ENCODE measurements at regions not wholly inside any gene's neighbourhood (a gene's known extent, or its start where the extent isn't known, plus 50 kb on each side); places are given as distances from the start of the nearest gene placed in this dataset.

DNA sequence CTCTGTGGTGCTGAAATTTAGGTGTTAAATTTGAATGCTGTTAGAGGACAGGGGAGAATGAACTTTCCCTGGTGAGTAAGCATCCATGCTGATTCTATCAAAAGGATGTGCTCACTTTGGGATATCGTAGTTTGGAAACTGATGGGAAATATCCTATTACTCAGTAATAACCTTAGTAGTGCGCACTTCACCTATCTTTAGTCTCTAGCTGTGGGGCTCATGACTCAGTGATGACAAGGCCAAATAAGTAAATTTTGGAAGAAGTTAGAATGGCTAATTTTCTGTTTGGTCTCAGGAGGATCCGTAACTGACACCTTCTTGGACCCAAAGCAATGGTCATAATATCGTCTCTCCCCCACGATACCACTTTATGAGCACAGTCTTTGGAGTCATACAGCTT lies 448.4 kb downstream of the PSAT1 start:
- POLR2A ChIA-PET = no interaction called here
- TF ChIP-seq, protein P1, sequence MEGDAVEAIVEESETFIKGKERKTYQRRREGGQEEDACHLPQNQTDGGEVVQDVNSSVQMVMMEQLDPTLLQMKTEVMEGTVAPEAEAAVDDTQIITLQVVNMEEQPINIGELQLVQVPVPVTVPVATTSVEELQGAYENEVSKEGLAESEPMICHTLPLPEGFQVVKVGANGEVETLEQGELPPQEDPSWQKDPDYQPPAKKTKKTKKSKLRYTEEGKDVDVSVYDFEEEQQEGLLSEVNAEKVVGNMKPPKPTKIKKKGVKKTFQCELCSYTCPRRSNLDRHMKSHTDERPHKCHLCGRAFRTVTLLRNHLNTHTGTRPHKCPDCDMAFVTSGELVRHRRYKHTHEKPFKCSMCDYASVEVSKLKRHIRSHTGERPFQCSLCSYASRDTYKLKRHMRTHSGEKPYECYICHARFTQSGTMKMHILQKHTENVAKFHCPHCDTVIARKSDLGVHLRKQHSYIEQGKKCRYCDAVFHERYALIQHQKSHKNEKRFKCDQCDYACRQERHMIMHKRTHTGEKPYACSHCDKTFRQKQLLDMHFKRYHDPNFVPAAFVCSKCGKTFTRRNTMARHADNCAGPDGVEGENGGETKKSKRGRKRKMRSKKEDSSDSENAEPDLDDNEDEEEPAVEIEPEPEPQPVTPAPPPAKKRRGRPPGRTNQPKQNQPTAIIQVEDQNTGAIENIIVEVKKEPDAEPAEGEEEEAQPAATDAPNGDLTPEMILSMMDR (IDR thresholded peaks at IDR 0.05; ENCODE audit: low read depth, low read length) = no peak
- no peaks in the 10 kb centered on the region for H3K9me3 ChIP-seq (ENCODE audit: control insufficient read depth, insufficient read depth, low read length)
- CTCF ChIA-PET = interaction anchor here (0.8 kb wide), 1 partner anchor 295 kb away, joined by 4 read pairs; no protein-coding TSS in a partner anchor
- H3K27me3 ChIP-seq (ENCODE audit: control insufficient read depth, insufficient read depth, low read length) = no peaks in the 10 kb centered on the region
- no peak overlapping the region for H3K27ac ChIP-seq (ENCODE audit: low read depth, low read length)
- no peak for DNase-seq (ENCODE audit: low read depth, low spot score)
- no peak overlapping the region for H3K4me3 ChIP-seq (ENCODE audit: low read depth, low read length)

DNA sequence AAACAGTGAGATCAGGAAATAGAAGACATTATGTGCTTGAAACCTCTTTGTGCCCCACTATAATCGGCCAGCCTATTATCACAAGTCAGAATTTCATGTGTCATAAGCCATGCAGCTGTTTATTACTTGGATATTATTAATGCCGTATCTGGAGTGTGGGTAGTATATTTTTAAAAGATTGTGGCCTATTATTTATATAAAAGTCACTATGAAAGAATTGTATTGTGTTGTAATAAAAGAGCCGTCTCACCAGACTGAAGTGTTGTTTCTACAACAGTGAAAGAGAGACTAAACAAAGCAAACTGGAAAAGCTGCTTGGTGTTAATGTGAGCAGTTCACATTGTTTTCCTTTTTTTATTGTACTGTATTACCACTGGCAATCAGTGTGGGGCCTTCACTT lies 449.1 kb downstream of the PSAT1 start:
- H3K27me3 ChIP-seq (ENCODE audit: control insufficient read depth, insufficient read depth, low read length) = no peaks in the 10 kb centered on the region
- H3K4me3 ChIP-seq (ENCODE audit: low read depth, low read length) = no peak overlapping the region
- POLR2A ChIA-PET = no interaction called here
- TF ChIP-seq, protein P1 (IDR thresholded peaks at IDR 0.05; ENCODE audit: low read depth, low read length) = no peak
- DNase-seq (ENCODE audit: low read depth, low spot score) = no peak
- CTCF ChIA-PET = interaction anchor here (0.8 kb wide), 1 partner anchor 295 kb away, joined by 4 read pairs; no protein-coding TSS in a partner anchor
- H3K9me3 ChIP-seq (ENCODE audit: control insufficient read depth, insufficient read depth, low read length) = no peaks in the 10 kb centered on the region
- H3K27ac ChIP-seq (ENCODE audit: low read depth, low read length) = no peak overlapping the region

DNA sequence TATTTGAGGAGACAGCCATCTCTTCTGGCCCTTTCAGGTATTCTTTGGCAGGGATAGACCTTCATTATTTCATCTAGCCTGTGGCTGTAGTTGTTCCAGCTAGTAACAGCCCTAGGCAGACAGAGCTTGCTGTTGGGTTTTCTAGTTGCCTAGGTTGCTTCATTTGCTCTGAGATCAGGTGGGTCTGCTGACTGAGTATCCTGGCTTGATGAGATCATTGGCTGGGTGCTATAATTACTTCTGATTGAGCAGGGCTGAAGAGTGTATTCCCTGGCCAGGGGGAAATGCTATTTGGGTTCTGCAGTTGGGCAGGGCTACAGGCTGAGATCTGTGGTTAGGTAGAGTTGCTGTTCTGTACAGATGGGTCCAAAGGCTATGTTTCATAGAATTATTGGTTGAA lies 456.1 kb downstream of the PSAT1 start:
- no peak overlapping the region for H3K27ac ChIP-seq (ENCODE audit: low read depth, low read length)
- CTCF ChIA-PET = no interaction called here
- no peak for DNase-seq (ENCODE audit: low read depth, low spot score)
- no peaks in the 10 kb centered on the region for H3K27me3 ChIP-seq (ENCODE audit: control insufficient read depth, insufficient read depth, low read length)
- POLR2A ChIA-PET = no interaction called here
- no peaks in the 10 kb centered on the region for H3K9me3 ChIP-seq (ENCODE audit: control insufficient read depth, insufficient read depth, low read length)
- TF ChIP-seq, protein P1 (IDR thresholded peaks at IDR 0.05; ENCODE audit: low read depth, low read length) = no peak
- H3K4me3 ChIP-seq (ENCODE audit: low read depth, low read length) = no peak overlapping the region

DNA sequence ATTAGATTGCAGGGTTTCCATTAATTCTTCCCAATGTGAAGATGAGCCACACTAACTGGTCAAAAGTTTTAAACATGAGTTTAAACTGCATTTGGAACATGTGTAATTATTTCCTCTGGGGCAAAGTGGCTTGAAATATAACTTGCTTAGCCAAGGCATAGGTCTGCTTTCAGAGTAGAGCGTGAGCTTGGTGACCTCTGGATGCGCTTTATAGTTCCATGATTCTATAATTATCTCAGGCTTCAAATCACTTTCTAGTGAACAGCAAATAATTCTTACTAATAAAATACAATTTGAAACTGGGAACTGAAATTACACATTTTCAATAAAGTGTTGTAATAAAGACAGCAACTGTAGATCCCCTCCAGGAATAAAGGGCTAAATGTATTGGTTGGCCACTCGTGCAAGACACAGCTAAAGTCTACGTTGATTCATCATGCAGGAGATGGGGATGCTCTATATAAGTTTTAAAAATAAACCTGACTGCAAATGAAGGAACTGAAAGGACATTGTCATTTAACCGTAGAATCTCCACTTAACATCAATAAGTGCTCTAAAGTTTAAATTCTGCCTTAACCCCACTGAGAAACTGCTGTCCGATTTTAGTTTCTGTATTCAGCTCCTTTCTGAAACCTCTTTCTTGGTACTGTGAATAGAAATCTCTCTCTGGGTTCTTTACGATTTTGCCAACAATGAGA lies 460.0 kb downstream of the PSAT1 start:
- POLR2A ChIA-PET = no interaction called here
- Histone ChIP-seq H3K27ac (ENCODE audit: low read depth, low read length) (no peak overlapping the region), H3K9me3 (ENCODE audit: control insufficient read depth, insufficient read depth, low read length) (no peaks in the 10 kb centered on the region), H3K4me3 (ENCODE audit: low read depth, low read length) (no peak overlapping the region), H3K27me3 (ENCODE audit: control insufficient read depth, insufficient read depth, low read length) (no peaks in the 10 kb centered on the region)
- CTCF ChIA-PET = no interaction called here
- TF ChIP-seq, protein P1 (IDR thresholded peaks at IDR 0.05; ENCODE audit: low read depth, low read length) = no peak
- DNase-seq (ENCODE audit: low read depth, low spot score) = no peak

DNA sequence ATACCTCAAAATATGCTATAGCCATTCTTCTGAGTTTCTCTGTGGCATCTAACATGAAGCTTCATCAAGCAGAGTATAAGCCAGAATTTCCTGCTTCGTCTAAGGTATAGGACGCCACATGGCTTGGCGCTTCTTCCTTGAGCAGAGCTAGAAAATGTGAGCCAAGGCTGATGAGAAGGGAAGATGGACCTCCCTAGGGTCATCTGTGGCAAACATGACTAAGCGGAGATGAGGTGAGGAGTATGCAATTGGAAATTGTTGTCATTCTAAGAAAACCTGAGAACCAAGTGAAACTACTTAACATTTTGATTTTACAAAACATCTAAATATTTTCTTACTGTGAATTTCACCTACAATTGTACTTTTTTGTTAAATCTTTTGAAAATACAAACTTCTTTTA lies 466.5 kb downstream of the PSAT1 start:
- POLR2A ChIA-PET = no interaction called here
- CTCF ChIA-PET = no interaction called here
- TF ChIP-seq, protein P1 (IDR thresholded peaks at IDR 0.05; ENCODE audit: low read depth, low read length) = no peak
- no peaks in the 10 kb centered on the region for H3K27me3 ChIP-seq (ENCODE audit: control insufficient read depth, insufficient read depth, low read length)
- no peak overlapping the region for H3K4me3 ChIP-seq (ENCODE audit: low read depth, low read length)
- H3K27ac ChIP-seq (ENCODE audit: low read depth, low read length) = no peak overlapping the region
- no peaks in the 10 kb centered on the region for H3K9me3 ChIP-seq (ENCODE audit: control insufficient read depth, insufficient read depth, low read length)
- DNase-seq (ENCODE audit: low read depth, low spot score) = no peak
